Neural progenitor cell (in vitro differentiated cells): ENCODE measurements at regions not wholly inside any gene's neighbourhood (a gene's known extent, or its start where the extent isn't known, plus 50 kb on each side); places are given as distances from the start of the nearest gene placed in this dataset.

ENCODE experiments used
- EZH2 ChIP-seq: fragments of 200-600 bp; sonication (generic); IDR thresholded peaks from 2 replicates; pipeline ENCODE4 v1.6.1; 2017; ENCODE audit warnings: antibody characterized with exemption, mild to moderate bottlenecking, moderate library complexity
- TF ChIP-seq, protein P1 (sequence below): fragments of 200-600 bp; sonication (generic); IDR thresholded peaks from 2 replicates; pipeline ENCODE4 v1.5.1; 2017; ENCODE audit warnings: antibody characterized with exemption, mild to moderate bottlenecking

DNA sequence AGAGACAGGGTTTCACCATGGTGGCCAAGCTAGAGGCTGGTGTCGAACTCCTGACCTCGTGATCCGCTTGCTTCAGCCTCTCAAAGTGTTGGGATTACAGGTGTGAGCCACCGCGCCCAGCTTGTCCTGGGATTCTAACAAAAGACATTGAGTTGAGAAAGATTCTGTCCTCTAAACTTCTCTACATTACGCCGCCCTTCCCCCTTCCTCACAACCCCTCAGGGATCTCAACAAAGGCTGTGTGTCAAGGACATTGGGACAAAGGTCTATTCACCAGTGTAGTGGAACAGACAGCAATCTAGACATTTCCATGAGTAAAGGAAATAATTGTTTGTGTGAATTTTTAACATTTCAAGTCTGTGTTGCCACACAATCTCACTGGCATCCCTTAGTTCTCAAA lies 68.8 kb upstream of the KIF5B start:
- TF ChIP-seq, protein P1, sequence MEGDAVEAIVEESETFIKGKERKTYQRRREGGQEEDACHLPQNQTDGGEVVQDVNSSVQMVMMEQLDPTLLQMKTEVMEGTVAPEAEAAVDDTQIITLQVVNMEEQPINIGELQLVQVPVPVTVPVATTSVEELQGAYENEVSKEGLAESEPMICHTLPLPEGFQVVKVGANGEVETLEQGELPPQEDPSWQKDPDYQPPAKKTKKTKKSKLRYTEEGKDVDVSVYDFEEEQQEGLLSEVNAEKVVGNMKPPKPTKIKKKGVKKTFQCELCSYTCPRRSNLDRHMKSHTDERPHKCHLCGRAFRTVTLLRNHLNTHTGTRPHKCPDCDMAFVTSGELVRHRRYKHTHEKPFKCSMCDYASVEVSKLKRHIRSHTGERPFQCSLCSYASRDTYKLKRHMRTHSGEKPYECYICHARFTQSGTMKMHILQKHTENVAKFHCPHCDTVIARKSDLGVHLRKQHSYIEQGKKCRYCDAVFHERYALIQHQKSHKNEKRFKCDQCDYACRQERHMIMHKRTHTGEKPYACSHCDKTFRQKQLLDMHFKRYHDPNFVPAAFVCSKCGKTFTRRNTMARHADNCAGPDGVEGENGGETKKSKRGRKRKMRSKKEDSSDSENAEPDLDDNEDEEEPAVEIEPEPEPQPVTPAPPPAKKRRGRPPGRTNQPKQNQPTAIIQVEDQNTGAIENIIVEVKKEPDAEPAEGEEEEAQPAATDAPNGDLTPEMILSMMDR, result no peak
- TF ChIP-seq EZH2, result no peak
